Neural progenitor cell (in vitro differentiated cells): ENCODE measurements at regions not wholly inside any gene's neighbourhood (a gene's known extent, or its start where the extent isn't known, plus 50 kb on each side); places are given as distances from the start of the nearest gene placed in this dataset.

Experiments used
- EZH2phosphoT487 ChIP-seq: fragments of 200-600 bp; sonication (generic); IDR thresholded peaks from 2 replicates; pipeline ENCODE4 v1.6.1; 2017; ENCODE audit warnings: antibody characterized with exemption
- TF ChIP-seq, protein P1 (sequence below): fragments of 200-600 bp; sonication (generic); IDR thresholded peaks from 2 replicates; pipeline ENCODE4 v1.5.1; 2017; ENCODE audit warnings: antibody characterized with exemption, mild to moderate bottlenecking

DNA sequence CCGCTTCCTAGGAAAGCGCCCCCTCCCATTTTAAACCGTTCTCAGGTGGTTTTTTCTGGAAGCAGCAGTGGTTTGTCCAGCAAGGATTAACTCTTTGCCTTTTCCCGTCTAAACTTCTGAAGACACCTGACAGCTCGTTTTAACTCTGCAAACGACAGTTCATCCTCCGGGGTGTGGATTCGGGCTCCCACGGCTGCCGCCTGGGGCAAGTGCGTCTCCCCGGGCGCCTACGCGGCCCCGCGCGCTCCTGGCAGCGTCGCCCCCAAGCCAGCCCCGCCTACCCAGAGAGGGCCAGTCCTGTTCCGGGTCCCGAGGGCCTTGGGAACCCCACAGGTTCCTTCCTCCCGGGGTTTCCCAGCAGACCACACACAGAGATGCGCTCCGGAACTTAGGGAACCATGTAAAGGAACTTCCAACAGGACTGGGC lies 54.4 kb downstream of the PRR18 start:
- TF ChIP-seq, protein P1, sequence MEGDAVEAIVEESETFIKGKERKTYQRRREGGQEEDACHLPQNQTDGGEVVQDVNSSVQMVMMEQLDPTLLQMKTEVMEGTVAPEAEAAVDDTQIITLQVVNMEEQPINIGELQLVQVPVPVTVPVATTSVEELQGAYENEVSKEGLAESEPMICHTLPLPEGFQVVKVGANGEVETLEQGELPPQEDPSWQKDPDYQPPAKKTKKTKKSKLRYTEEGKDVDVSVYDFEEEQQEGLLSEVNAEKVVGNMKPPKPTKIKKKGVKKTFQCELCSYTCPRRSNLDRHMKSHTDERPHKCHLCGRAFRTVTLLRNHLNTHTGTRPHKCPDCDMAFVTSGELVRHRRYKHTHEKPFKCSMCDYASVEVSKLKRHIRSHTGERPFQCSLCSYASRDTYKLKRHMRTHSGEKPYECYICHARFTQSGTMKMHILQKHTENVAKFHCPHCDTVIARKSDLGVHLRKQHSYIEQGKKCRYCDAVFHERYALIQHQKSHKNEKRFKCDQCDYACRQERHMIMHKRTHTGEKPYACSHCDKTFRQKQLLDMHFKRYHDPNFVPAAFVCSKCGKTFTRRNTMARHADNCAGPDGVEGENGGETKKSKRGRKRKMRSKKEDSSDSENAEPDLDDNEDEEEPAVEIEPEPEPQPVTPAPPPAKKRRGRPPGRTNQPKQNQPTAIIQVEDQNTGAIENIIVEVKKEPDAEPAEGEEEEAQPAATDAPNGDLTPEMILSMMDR = no peak
- TF ChIP-seq EZH2phosphoT487 = peak; percentile 65
